Mucosa of descending colon (tissue), 3 donors: ENCODE measurements at regions not wholly inside any gene's neighbourhood (a gene's known extent, or its start where the extent isn't known, plus 50 kb on each side); places are given as distances from the start of the nearest gene placed in this dataset.

Experiments used
- ATAC-seq: fragments of 200-7000 bp; cut with Tn5 transposase; one replicate; pipeline ENCODE4 v1.9.1; 2020; ENCODE audit warnings: mild to moderate bottlenecking, moderate library complexity
- DNase-seq, 3 donors: peaks; one replicate each; pipeline ENCODE4 v3.0.0-alpha.2; 2020
- H3K36me3 ChIP-seq: fragments of 200-600 bp; one replicate; pipeline ENCODE4 v1.8.0; 2021; ENCODE audit warnings: low read depth, mild to moderate bottlenecking
- H3K4me1 ChIP-seq: fragments of 200-600 bp; one replicate; pipeline ENCODE4 v1.8.0; 2021; ENCODE audit warnings: low read depth, mild to moderate bottlenecking
- H3K4me3 ChIP-seq: fragments of 200-600 bp; one replicate; pipeline ENCODE4 v1.8.0; 2021; ENCODE audit warnings: mild to moderate bottlenecking
- H3K9me3 ChIP-seq: fragments of 200-600 bp; one replicate; pipeline ENCODE4 v1.8.0; 2021; ENCODE audit warnings: mild to moderate bottlenecking
- intact Hi-C, 2 donors: fragments of 100-400 bp; cut with DNase I in 1 of 2; cut with micrococcal nuclease in 1 of 2; formaldehyde crosslinking; loops; one replicate each; pipeline versions ENCODE4 v1.11.0 to v1.11.1; 2022; cut with DNase I, micrococcal nuclease
- TF ChIP-seq, protein P1 (sequence below): fragments of 200-600 bp; IDR thresholded peaks from one replicate; pipeline ENCODE4 v1.8.0; 2022; ENCODE audit warnings: antibody characterized with exemption, mild to moderate bottlenecking
- donor health status: DM: no; HTN: no; CAD: no; lungs with moderate emphysema.
- donor health status: DM: no; HTN: no; CAD: no.
- donor health status: DM: no; HTN: yes; CAD: no.

DNA sequence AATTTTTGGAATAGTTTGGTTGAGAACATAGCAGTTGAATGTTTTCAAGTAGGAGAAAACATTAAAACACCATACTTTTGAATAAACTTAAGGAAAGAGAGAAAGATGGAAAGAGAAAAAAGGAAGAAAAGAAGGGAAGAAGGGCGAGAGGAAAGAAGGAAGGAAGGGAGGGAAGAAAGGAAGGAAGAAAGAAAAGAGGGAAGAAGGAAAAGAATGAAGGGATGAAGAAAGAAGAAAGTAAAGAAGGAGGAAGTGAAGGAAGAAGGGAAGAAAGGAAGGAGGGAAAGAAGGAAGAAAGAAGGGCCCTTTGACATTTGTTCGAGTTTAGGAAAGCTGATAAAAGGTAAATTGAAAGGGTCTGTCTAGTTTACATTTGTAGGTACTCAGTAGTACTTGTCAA, 482.7 kb downstream of the SIPA1L2 start:
- Histone ChIP-seq H3K36me3 (no peaks in the 10 kb centered on the region), H3K9me3 (no peaks in the 10 kb centered on the region), H3K4me3 (no peak overlapping the region), H3K4me1 (no peaks in the 10 kb centered on the region)
- DNase-seq (no peak), ATAC-seq (no peak)
- intact Hi-C loops = no loop called here
- TF ChIP-seq, protein P1, sequence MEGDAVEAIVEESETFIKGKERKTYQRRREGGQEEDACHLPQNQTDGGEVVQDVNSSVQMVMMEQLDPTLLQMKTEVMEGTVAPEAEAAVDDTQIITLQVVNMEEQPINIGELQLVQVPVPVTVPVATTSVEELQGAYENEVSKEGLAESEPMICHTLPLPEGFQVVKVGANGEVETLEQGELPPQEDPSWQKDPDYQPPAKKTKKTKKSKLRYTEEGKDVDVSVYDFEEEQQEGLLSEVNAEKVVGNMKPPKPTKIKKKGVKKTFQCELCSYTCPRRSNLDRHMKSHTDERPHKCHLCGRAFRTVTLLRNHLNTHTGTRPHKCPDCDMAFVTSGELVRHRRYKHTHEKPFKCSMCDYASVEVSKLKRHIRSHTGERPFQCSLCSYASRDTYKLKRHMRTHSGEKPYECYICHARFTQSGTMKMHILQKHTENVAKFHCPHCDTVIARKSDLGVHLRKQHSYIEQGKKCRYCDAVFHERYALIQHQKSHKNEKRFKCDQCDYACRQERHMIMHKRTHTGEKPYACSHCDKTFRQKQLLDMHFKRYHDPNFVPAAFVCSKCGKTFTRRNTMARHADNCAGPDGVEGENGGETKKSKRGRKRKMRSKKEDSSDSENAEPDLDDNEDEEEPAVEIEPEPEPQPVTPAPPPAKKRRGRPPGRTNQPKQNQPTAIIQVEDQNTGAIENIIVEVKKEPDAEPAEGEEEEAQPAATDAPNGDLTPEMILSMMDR = no peak

DNA sequence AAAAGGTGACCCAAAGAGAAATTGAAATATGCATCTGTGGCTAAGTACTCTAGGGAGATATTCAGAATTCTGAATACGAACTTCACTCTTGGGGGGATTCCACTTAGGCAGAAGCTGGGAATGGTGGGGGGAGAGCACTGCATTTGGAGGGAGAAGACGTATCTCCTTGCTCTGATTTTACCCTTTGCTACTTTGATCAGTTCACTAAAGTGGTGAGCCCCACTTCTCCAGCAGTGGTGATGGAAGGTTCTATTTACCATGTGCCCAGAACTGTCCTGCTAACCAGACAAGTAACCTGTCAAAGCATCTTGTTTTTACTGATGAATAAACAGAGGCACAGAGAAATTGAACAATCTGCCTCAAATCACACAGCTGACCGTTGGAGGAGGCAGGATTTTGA, 483.4 kb downstream of the SIPA1L2 start:
- intact Hi-C loops = no loop called here
- H3K36me3 ChIP-seq = no peaks in the 10 kb centered on the region
- TF ChIP-seq, protein P1 = no peak
- no peaks in the 10 kb centered on the region for H3K9me3 ChIP-seq
- no peak for ATAC-seq
- H3K4me1 ChIP-seq = no peaks in the 10 kb centered on the region
- H3K4me3 ChIP-seq = no peak overlapping the region
- no peak for DNase-seq

DNA sequence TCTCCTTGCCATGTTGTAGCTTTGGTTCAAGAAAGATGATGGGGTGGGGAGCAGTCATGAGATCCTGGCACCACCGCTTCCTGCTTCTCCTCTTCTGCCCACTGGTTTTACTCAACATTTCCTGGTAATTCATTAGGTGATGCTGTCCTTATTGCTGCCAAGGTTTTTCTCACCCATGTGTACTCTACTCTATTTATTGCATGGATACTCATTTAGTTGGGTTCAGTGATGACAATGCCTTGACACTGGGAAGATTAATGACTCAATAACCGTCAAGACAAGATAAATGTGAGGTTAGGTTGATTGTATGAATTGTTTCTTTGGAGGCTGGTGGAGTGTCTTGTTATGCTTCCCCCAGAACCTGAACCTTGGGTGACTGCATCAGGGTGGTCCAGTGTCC, 484.2 kb downstream of the SIPA1L2 start:
- no peak for ATAC-seq
- intact Hi-C loops = no loop called here
- Histone ChIP-seq H3K36me3 (no peaks in the 10 kb centered on the region), H3K4me3 (no peak overlapping the region), H3K9me3 (no peaks in the 10 kb centered on the region), H3K4me1 (no peaks in the 10 kb centered on the region)
- no peak for DNase-seq
- TF ChIP-seq, protein P1 = no peak

DNA sequence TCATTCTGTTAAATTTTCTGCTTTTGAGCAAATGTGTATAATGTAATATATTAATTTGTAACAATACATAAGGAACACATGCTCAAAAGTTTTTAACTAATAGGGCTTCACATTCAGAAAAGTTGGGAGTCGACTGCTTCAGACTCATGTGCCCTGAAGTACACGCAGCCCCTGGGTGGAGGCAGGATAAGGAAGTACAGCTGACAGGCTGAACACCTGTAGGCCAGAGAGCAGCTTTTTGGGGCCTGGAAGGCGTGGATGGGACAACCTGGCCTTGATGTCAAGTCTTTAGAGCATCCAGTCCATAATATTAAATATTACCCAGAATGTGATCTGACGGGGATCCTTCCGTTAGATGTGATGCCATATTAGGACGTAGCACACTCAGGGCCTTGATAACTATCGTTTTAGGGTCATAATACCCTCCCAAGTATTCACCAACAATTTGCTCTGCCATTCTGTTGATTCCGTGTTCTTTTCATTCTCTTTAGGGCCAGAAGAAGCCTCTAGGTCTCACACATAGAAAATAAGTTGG, 485.2 kb downstream of the SIPA1L2 start:
- Histone ChIP-seq H3K4me1 (no peaks in the 10 kb centered on the region), H3K9me3 (no peaks in the 10 kb centered on the region), H3K4me3 (no peak overlapping the region), H3K36me3 (no peaks in the 10 kb centered on the region)
- ATAC-seq = no peak
- DNase-seq = no peak
- intact Hi-C loops = no loop called here
- TF ChIP-seq, protein P1 = no peak

DNA sequence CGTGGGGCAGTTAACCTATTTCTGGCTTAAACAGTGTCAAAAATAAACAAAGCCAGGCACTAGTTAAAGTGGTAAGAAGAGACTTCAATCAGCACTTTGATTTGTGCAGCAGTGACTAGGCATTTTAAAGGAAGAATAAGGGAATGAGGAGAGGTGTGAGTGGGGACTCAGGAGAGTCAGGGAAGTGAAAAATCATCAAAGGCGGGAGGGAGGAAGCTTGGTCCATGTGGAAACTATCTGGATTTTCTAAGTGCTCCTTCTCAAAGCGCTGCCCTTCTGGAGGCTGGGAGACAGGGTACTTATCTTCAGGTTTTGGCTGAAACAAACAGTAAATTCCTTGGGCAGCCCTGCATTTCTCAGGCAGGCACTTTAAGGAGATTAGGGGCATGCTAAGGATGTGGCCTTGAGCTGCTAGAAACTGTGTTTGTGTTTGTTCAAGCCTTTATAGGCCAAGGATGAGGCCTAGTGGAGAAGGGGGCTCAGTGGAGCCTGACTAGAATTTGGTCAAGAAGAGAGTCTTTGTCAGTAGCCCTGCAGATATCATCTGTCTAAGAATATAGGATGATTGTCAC, 486.5 kb downstream of the SIPA1L2 start:
- TF ChIP-seq, protein P1 = no peak
- H3K9me3 ChIP-seq = no peaks in the 10 kb centered on the region
- no peaks in the 10 kb centered on the region for H3K36me3 ChIP-seq
- DNase-seq = no peak
- no peak for ATAC-seq
- intact Hi-C loops = no loop called here
- H3K4me1 ChIP-seq = no peaks in the 10 kb centered on the region
- no peak overlapping the region for H3K4me3 ChIP-seq
